GM18868 (cell line): ENCODE measurements at regions not wholly inside any gene's neighbourhood (a gene's known extent, or its start where the extent isn't known, plus 50 kb on each side); places are given as distances from the start of the nearest gene placed in this dataset.

Experiments used
- ATAC-seq: cut with Tn5 transposase; IDR thresholded peaks from one replicate; pipeline ENCODE4 v1.9.1; 2021; ENCODE audit warnings: mild to moderate bottlenecking, moderate library complexity; ENCODE audit not compliant: unreplicated experiment

DNA sequence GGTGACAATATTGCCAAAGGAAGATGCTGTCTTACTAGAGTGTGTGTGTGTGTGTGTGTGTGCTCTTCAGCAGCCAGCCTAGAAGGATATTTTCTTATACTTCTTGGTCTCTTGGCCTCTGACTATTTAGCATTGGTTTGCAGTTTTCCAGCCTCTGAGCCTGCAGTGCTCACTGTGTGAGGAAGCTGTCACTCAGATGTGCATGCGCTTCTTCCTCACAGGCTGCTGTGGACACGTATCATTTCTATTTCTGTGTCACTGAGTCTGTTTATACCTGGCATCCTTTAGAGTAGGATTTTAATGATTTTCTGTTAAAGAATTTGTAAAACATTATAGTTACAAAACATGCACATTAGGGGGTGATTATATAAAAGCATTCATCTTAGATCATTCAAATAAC lies 83.3 kb downstream of the ALDH8A1 start:
- ATAC-seq: no peak

- no peak for ATAC-seq
Measured at GRCh38 chr6:134864558-134864957, 85.3 kb downstream of the ALDH8A1 start.

DNA sequence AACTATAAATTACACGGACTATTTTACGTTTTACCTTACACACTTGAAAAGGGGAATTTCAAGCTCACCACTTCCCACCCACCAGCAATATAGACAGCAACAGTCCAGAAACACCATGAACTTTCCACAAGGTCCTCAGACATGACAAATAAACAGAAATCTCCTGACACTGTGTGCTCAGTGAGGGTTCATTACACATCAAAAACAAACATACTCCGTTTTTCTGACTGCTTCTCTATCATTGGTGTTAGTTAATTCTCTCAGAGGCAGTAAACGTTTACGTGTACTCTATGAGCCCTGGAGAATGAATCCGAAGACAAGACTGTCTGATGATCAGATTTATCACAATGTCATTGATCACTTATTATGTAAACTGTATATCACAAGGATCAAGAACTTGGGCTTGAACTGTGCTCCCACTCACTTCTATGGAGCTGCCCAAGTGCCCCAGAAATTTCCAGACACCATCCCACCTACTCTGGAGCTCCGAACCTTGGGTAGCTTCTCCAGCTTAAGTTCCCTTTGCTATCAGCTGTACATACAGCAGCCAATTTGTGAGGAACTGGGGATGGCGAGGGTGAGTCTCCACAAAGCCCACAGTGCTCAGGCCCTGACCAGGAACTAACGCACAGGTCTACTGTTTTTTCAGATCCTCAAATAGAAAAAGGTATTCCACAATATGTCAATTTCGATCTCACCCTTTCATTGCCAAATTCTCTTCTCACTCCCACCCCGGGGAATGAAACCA lies 86.0 kb downstream of the ALDH8A1 start:
- no peak for ATAC-seq

DNA sequence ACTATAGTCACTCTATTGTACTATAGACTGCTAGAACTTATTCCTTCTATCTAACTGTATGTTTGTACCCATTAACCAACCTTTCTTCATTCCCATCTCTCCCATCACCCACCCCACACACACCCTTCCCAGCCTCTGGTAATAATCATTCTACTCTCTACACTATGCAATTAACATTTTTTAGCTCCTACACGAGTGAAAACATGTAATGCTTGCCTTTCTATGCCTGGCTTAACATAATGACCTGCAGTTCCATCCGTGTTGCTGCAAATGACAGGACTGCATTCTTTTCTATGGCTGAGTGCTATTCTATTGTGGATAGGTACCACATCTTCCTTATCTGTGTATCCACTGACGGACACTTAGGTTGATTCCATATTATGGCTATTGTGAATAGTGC lies 95.5 kb downstream of the ALDH8A1 start:
- no peak for ATAC-seq

DNA sequence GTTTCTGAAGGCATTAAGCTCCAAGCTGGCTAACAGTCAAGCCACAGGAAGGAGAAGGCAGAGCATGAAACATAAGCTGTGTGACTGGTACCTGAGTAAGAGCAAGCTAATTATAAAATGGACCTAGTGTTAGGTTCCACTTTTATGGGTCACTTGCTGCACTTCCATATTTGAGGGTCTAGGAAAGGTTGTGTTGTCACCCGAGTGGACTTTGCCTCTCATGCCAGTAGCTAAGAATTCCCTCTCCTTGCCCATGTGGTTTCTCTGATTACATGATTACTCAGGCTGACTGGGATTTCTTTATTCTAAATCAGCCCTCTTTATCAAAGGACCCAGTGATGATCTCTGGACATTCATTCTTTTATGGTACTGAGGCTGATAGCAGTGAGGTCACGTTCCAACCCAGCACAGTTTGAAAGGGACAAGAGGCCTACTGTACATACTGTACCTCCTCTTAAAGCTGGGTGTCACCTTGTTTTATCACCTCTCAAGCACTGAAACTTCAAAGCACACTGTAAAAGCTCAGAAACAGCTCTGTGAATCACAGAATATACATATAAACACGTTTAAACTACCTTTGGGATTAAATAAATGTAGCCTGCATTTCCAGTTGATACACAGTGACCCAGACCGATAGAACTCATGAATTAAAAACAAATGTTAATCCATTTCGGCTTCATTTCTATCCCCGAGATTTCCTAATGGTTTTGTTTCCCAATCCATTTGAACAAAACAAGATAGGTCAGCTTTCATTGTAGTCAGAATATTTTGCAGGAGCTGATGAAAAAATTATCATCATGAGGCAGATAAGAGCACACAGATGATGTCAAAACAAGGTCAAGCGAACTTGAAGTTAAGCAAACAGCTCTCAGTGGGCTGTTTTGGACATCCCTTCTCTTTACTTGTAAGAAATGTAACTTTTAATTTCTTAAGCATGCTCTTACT lies 96.5 kb downstream of the ALDH8A1 start:
- ATAC-seq: no peak

DNA sequence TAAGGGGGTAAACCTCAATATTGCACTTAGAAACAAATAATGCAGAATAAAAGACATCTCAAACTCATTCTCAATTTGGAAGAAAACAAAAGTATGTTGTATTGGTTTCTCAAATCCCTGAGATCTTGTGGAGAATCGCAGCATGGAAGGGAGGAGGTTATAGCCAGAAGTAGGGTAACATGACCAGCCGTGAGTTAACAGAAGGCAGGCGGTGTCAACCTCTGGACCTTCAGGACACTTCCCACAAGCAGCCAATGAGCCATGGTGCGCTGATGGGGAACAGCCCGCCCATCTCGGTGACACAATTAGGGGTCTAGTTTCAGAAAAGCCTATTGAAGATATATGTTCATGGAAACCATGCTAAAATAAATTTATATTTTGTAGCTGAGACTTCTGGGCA lies 98.4 kb downstream of the ALDH8A1 start:
- ATAC-seq: no peak

GRCh38 chr6:134850721-134851305 lies 99.1 kb downstream of the ALDH8A1 start:
- no peak for ATAC-seq

GRCh38 chr6:134849920-134850447 lies 99.9 kb downstream of the ALDH8A1 start:
- ATAC-seq: no peak

DNA sequence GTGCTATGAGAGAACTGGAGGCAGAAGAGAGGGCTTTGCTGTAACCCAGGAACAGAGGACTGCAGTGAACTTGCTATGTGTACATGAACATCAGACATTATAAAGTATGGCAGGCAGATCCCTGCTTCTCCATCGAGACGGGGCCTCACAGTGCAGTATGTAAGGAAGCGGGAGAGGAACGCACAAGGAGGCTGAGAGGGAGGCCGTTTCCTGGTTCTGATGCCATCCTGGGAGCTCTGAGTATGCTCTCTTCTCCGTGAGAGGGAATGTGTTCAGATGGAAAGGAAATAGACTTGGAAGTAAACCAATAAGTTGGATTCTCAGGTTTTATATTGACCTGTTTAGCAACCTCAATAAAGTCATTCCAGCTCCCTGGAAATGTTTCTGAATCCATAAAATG lies 101.8 kb downstream of the ALDH8A1 start:
- ATAC-seq: no peak

- no peak for ATAC-seq
Measured at GRCh38 chr6:134846865-134847264, 103.0 kb downstream of the ALDH8A1 start.

DNA sequence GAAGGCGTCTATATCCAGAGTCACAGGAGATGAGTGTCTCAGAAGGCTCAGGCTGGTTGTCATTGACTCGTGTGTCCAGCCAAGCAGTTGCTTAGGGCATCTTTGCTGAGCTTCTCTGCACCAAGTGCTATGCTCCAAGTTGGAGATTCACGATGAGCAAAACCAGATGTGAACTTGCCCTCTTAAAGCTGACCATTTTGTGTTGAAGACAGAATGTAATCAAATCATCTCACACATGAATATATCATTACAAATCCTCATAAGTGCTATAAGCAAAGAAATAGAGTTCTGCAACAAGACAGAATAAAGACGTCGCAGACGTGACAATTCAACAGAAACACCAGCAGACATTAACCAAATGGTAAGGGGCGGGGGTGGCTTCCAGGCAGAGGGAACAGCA lies 103.9 kb downstream of the ALDH8A1 start:
- ATAC-seq: no peak

- ATAC-seq: no peak
Measured at GRCh38 chr6:134844120-134844519, 105.8 kb downstream of the ALDH8A1 start.

- ATAC-seq: no peak
Measured at GRCh38 chr6:134840086-134840867, 109.6 kb downstream of the ALDH8A1 start.

DNA sequence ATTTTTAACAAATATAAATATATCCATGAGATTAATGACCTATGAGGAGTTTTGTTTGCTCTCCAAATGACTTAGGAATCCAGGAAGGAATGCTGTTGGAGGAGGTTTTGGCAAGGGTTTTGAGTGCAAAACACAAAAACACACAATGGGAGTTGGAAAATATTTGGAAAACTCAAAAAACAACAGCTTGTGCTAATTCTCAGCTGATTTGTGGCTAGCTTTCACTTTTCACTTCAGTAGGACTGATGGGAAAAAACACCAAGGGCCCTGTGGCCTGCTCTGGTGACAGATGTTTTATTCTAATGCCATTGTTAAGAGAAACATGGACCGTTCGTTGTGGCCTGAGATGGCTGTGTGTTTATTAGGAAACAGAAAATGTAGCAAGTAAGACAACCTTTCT lies 113.9 kb downstream of the ALDH8A1 start:
- no peak for ATAC-seq

DNA sequence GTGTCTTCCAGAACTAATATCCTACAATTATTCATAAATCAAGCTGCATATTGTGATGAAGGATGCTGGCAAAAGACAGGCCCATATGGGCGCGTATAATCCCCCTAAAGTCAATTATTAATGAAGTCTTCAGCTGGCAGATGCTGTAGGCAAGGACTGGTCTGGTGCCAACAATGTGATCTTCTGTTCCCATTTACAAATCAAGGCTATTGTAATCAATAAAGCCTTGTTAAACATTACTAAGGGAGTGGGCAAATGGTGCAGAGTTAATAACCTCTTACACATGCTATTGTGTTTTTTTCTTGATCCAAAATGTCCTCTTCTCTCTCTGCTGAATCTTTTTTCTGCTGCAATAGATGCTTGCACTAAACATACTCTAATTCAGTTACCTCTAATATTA lies 119.0 kb downstream of the ALDH8A1 start:
- ATAC-seq: no peak

DNA sequence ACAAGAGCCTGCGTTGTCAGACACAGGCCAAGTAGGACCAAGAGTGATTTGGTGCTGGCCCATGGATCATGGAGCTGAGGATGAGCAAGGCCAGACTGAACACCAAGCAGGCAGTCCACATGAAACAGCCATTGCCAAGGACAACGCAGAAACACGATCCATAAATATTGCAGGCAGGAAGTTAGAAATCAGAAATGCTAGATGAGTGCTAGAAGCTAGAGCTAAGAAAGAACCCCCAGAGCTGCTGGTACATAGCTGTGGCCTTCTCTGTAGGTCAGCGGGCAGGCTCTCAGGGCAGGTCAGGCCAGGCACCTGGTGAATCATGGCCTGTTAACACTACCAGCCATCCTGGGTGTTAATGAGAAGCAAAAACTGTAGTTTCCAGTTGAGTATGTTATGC lies 119.7 kb downstream of the ALDH8A1 start:
- ATAC-seq: no peak

DNA sequence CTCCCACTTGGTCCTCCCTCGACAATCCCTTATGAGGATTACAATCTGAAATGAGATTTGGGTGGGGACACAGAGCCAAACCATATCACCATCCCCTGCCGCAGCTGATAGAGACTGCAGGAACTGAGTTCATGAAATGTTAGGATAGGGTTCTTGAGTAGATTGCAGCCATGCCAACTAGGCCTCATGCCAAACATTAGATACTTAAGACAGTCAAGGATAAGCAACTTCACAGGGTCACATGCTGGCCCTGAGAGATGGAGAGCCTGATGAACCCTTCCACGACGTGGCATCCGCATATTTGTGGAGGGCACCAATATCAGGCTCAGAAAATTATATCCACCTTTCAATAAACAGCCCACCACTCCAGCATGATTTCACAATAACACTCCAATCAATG lies 121.3 kb downstream of the ALDH8A1 start:
- no peak for ATAC-seq

GRCh38 chr6:134826889-134827737 lies 122.8 kb downstream of the ALDH8A1 start:
- no peak for ATAC-seq

GRCh38 chr6:134823710-134824034 lies 126.2 kb downstream of the ALDH8A1 start:
- no peak for ATAC-seq
